ENCODE measurements at regions not wholly inside any gene's neighbourhood (a gene's known extent, or its start where the extent isn't known, plus 50 kb on each side); places are given as distances from the start of the nearest gene placed in this dataset.
"Not testable (repeated sequence)": the region's sequence is repeated elsewhere in the genome, so short reads cannot be mapped to it uniquely, and the experiment has no call there.

GRCh38 chr12:97960741-97961608, 498.4 kb downstream of the RMST start:
- no CpG with 5 or more reads among the region's 5 CpGs for WGBS (ENCODE audit: insufficient coverage, insufficient read length)
- H3K27ac ChIP-seq (ENCODE audit: low read length), result no peak overlapping the region
- no peak overlapping the region for H3K4me3 ChIP-seq (ENCODE audit: low read length)
- no peaks in the 10 kb centered on the region for H3K27me3 ChIP-seq (ENCODE audit: control insufficient read depth, insufficient read depth, low read length)
- peak; percentile 63 for DNase-seq (ENCODE audit: low read depth, low spot score)
- no peaks in the 10 kb centered on the region; the same call in 1 of the 2 replicates for H3K9me3 ChIP-seq (ENCODE audit: control insufficient read depth, insufficient read depth, low read length)
- no peaks in the 10 kb centered on the region for H3K4me1 ChIP-seq (ENCODE audit: control insufficient read depth, insufficient read depth, low read length)
- H3K36me3 ChIP-seq (ENCODE audit: control insufficient read depth, insufficient read depth, low read length), result no peaks in the 10 kb centered on the region

GRCh38 chr12:97967831-97968230, 505.2 kb downstream of the RMST start:
- Histone ChIP-seq H3K9me3 (ENCODE audit: control insufficient read depth, insufficient read depth, low read length) (no peaks in the 10 kb centered on the region), H3K27me3 (ENCODE audit: control insufficient read depth, insufficient read depth, low read length) (no peaks in the 10 kb centered on the region), H3K27ac (ENCODE audit: low read length) (no peak overlapping the region), H3K4me3 (ENCODE audit: low read length) (no peak overlapping the region), H3K4me1 (ENCODE audit: control insufficient read depth, insufficient read depth, low read length) (no peaks in the 10 kb centered on the region), H3K36me3 (ENCODE audit: control insufficient read depth, insufficient read depth, low read length) (no peaks in the 10 kb centered on the region)
- no peak for DNase-seq (ENCODE audit: low read depth, low spot score)
- no CpG with 5 or more reads among the region's 2 CpGs for WGBS (ENCODE audit: insufficient coverage, insufficient read length)

- no peaks in the 10 kb centered on the region for H3K27me3 ChIP-seq (ENCODE audit: control insufficient read depth, insufficient read depth, low read length)
- no peaks in the 10 kb centered on the region for H3K4me1 ChIP-seq (ENCODE audit: control insufficient read depth, insufficient read depth, low read length)
- no peak for DNase-seq (ENCODE audit: low read depth, low spot score)
- no peak overlapping the region for H3K4me3 ChIP-seq (ENCODE audit: low read length)
- H3K9me3 ChIP-seq (ENCODE audit: control insufficient read depth, insufficient read depth, low read length), result no peaks in the 10 kb centered on the region
- no peaks in the 10 kb centered on the region for H3K36me3 ChIP-seq (ENCODE audit: control insufficient read depth, insufficient read depth, low read length)
- no peak overlapping the region for H3K27ac ChIP-seq (ENCODE audit: low read length)
- whole genome bisulfite sequencing (ENCODE audit: insufficient coverage, insufficient read length), result no CpG with 5 or more reads among the region's 5 CpGs
Measured at GRCh38 chr12:97968641-97969197, 506.1 kb downstream of the RMST start.

- no peaks in the 10 kb centered on the region for H3K36me3 ChIP-seq (ENCODE audit: control insufficient read depth, insufficient read depth, low read length)
- H3K4me1 ChIP-seq (ENCODE audit: control insufficient read depth, insufficient read depth, low read length), result no peaks in the 10 kb centered on the region
- DNase-seq (ENCODE audit: low read depth, low spot score), result no peak
- no peaks in the 10 kb centered on the region for H3K9me3 ChIP-seq (ENCODE audit: control insufficient read depth, insufficient read depth, low read length)
- no peaks in the 10 kb centered on the region for H3K27me3 ChIP-seq (ENCODE audit: control insufficient read depth, insufficient read depth, low read length)
- H3K27ac ChIP-seq (ENCODE audit: low read length), result no peak overlapping the region
- WGBS (ENCODE audit: insufficient coverage, insufficient read length), result no CpG with 5 or more reads among the region's 2 CpGs
- no peak overlapping the region for H3K4me3 ChIP-seq (ENCODE audit: low read length)
Measured at GRCh38 chr12:97977870-97978405, 515.3 kb downstream of the RMST start.

GRCh38 chr12:97982684-97983083, 520.1 kb downstream of the RMST start:
- no peak for DNase-seq (ENCODE audit: low read depth, low spot score)
- Histone ChIP-seq H3K27me3 (ENCODE audit: control insufficient read depth, insufficient read depth, low read length) (no peaks in the 10 kb centered on the region), H3K4me3 (ENCODE audit: low read length) (no peak overlapping the region), H3K27ac (ENCODE audit: low read length) (no peak overlapping the region), H3K36me3 (ENCODE audit: control insufficient read depth, insufficient read depth, low read length) (no peaks in the 10 kb centered on the region), H3K4me1 (ENCODE audit: control insufficient read depth, insufficient read depth, low read length) (no peaks in the 10 kb centered on the region), H3K9me3 (ENCODE audit: control insufficient read depth, insufficient read depth, low read length) (no peaks in the 10 kb centered on the region)
- WGBS (ENCODE audit: insufficient coverage, insufficient read length), result no CpG with 5 or more reads among the region's 3 CpGs

GRCh38 chr12:97983796-97984195, 521.2 kb downstream of the RMST start:
- Histone ChIP-seq H3K4me3 (ENCODE audit: low read length) (no peak overlapping the region), H3K9me3 (ENCODE audit: control insufficient read depth, insufficient read depth, low read length) (no peaks in the 10 kb centered on the region), H3K27ac (ENCODE audit: low read length) (no peak overlapping the region), H3K36me3 (ENCODE audit: control insufficient read depth, insufficient read depth, low read length) (no peaks in the 10 kb centered on the region), H3K4me1 (ENCODE audit: control insufficient read depth, insufficient read depth, low read length) (no peaks in the 10 kb centered on the region), H3K27me3 (ENCODE audit: control insufficient read depth, insufficient read depth, low read length) (no peaks in the 10 kb centered on the region)
- DNase-seq (ENCODE audit: low read depth, low spot score), result no peak
- no CpG with 5 or more reads among the region's 3 CpGs for WGBS (ENCODE audit: insufficient coverage, insufficient read length)

GRCh38 chr12:97984436-97984835, 521.8 kb downstream of the RMST start:
- WGBS (ENCODE audit: insufficient coverage, insufficient read length), result no CpG with 5 or more reads among the region's 2 CpGs

GRCh38 chr12:97984974-97985580, 522.5 kb downstream of the RMST start:
- DNase-seq (ENCODE audit: low read depth, low spot score), result no peak
- no peaks in the 10 kb centered on the region for H3K9me3 ChIP-seq (ENCODE audit: control insufficient read depth, insufficient read depth, low read length)
- no peaks in the 10 kb centered on the region for H3K27me3 ChIP-seq (ENCODE audit: control insufficient read depth, insufficient read depth, low read length)
- H3K4me1 ChIP-seq (ENCODE audit: control insufficient read depth, insufficient read depth, low read length), result no peaks in the 10 kb centered on the region
- no CpG with 5 or more reads among the region's 4 CpGs for WGBS (ENCODE audit: insufficient coverage, insufficient read length)
- H3K36me3 ChIP-seq (ENCODE audit: control insufficient read depth, insufficient read depth, low read length), result no peaks in the 10 kb centered on the region
- no peak overlapping the region for H3K27ac ChIP-seq (ENCODE audit: low read length)
- H3K4me3 ChIP-seq (ENCODE audit: low read length), result no peak overlapping the region

More at GRCh38 chr12:97984436-97984835, 521.8 kb downstream of the RMST start:
- H3K27me3 ChIP-seq (ENCODE audit: control insufficient read depth, insufficient read depth, low read length), result no peaks in the 10 kb centered on the region
- DNase-seq (ENCODE audit: low read depth, low spot score), result no peak
- no peaks in the 10 kb centered on the region for H3K9me3 ChIP-seq (ENCODE audit: control insufficient read depth, insufficient read depth, low read length)
- H3K4me3 ChIP-seq (ENCODE audit: low read length), result no peak overlapping the region
- H3K4me1 ChIP-seq (ENCODE audit: control insufficient read depth, insufficient read depth, low read length), result no peaks in the 10 kb centered on the region
- H3K36me3 ChIP-seq (ENCODE audit: control insufficient read depth, insufficient read depth, low read length), result no peaks in the 10 kb centered on the region
- H3K27ac ChIP-seq (ENCODE audit: low read length), result no peak overlapping the region

- no peak for DNase-seq (ENCODE audit: low read depth, low spot score)
- H3K36me3 ChIP-seq (ENCODE audit: control insufficient read depth, insufficient read depth, low read length), result no peaks in the 10 kb centered on the region
- H3K4me3 ChIP-seq (ENCODE audit: low read length), result no peak overlapping the region
- no peaks in the 10 kb centered on the region for H3K9me3 ChIP-seq (ENCODE audit: control insufficient read depth, insufficient read depth, low read length)
- H3K4me1 ChIP-seq (ENCODE audit: control insufficient read depth, insufficient read depth, low read length), result no peaks in the 10 kb centered on the region
- H3K27me3 ChIP-seq (ENCODE audit: control insufficient read depth, insufficient read depth, low read length), result no peaks in the 10 kb centered on the region
- H3K27ac ChIP-seq (ENCODE audit: low read length), result no peak overlapping the region
- WGBS (ENCODE audit: insufficient coverage, insufficient read length), result no CpG with 5 or more reads among the region's 5 CpGs
Measured at GRCh38 chr12:97985834-97986233, 523.2 kb downstream of the RMST start.

- H3K4me1 ChIP-seq (ENCODE audit: control insufficient read depth, insufficient read depth, low read length); DNase-seq (ENCODE audit: low read depth, low spot score): not testable (repeated sequence)
Measured at GRCh38 chr12:97988588-97988987, 526.0 kb downstream of the RMST start.

More at GRCh38 chr12:97988588-97988987, 526.0 kb downstream of the RMST start:
- not testable (repeated sequence) for H3K4me3 ChIP-seq (ENCODE audit: low read length); H3K27me3 ChIP-seq (ENCODE audit: control insufficient read depth, insufficient read depth, low read length); H3K27ac ChIP-seq (ENCODE audit: low read length); H3K9me3 ChIP-seq (ENCODE audit: control insufficient read depth, insufficient read depth, low read length); H3K36me3 ChIP-seq (ENCODE audit: control insufficient read depth, insufficient read depth, low read length)

Data from iPS DF 6.9 (cell line).